Osteocyte (in vitro differentiated cells): ENCODE measurements at regions not wholly inside any gene's neighbourhood (a gene's known extent, or its start where the extent isn't known, plus 50 kb on each side); places are given as distances from the start of the nearest gene placed in this dataset.

Experiments
- DNase-seq: peaks from one replicate; pipeline ENCODE4 v3.0.0; 2021; ENCODE audit warnings: mixed read lengths; ENCODE audit not compliant: unreplicated experiment; ENCODE audit errors: extremely low spot score
- H3K27ac Mint-ChIP-seq: one replicate; pipeline ENCODE4 v1.8.0; 2021; ENCODE audit warnings: mild to moderate bottlenecking, mixed read lengths; ENCODE audit not compliant: unreplicated experiment
- H3K27me3 Mint-ChIP-seq: one replicate; pipeline ENCODE4 v1.8.0; 2021; ENCODE audit warnings: mixed read lengths; ENCODE audit not compliant: unreplicated experiment
- H3K36me3 Mint-ChIP-seq: one replicate; pipeline ENCODE4 v1.8.0; 2021; ENCODE audit warnings: mixed read lengths; ENCODE audit not compliant: unreplicated experiment
- H3K4me1 Mint-ChIP-seq: one replicate; pipeline ENCODE4 v1.8.0; 2021; ENCODE audit warnings: mixed read lengths; ENCODE audit not compliant: unreplicated experiment
- H3K4me3 Mint-ChIP-seq: one replicate; pipeline ENCODE4 v1.8.0; 2021; ENCODE audit warnings: mild to moderate bottlenecking, moderate library complexity, mixed read lengths; ENCODE audit not compliant: unreplicated experiment
- H3K9me3 Mint-ChIP-seq: one replicate; pipeline ENCODE4 v1.8.0; 2021; ENCODE audit warnings: mixed read lengths; ENCODE audit not compliant: unreplicated experiment
- CTCF ChIP-seq: fragments of 200-600 bp; sonication (generic); IDR thresholded peaks from 2 replicates; pipeline ENCODE4 v1.5.0; 2021; ENCODE audit warnings: antibody characterized with exemption, mild to moderate bottlenecking, moderate library complexity

GRCh38 chr5:163177971-163178370 lies 259.4 kb upstream of the CCNG1 start:
- no peak overlapping the region for H3K27ac Mint-ChIP-seq
- H3K4me3 Mint-ChIP-seq, result no peak overlapping the region
- no peaks in the 10 kb centered on the region for H3K27me3 Mint-ChIP-seq
- H3K9me3 Mint-ChIP-seq, result no peaks in the 10 kb centered on the region
- DNase-seq, result no peak
- no peaks in the 10 kb centered on the region for H3K36me3 Mint-ChIP-seq
- H3K4me1 Mint-ChIP-seq, result no peaks in the 10 kb centered on the region
- TF ChIP-seq CTCF, result no peak

- H3K36me3 Mint-ChIP-seq, result no peaks in the 10 kb centered on the region
- no peak for TF ChIP-seq CTCF
- H3K27me3 Mint-ChIP-seq, result no peaks in the 10 kb centered on the region
- H3K9me3 Mint-ChIP-seq, result no peaks in the 10 kb centered on the region
- H3K4me3 Mint-ChIP-seq, result no peak overlapping the region
- no peak for DNase-seq
- peaks cover 1% of the 10 kb centered on the region for H3K4me1 Mint-ChIP-seq
- no peak overlapping the region for H3K27ac Mint-ChIP-seq
Measured at GRCh38 chr5:163185315-163185714, 252.1 kb upstream of the CCNG1 start.

- TF ChIP-seq CTCF, result no peak
- H3K27me3 Mint-ChIP-seq, result no peaks in the 10 kb centered on the region
- DNase-seq, result no peak
- no peak overlapping the region for H3K4me3 Mint-ChIP-seq
- no peak overlapping the region for H3K27ac Mint-ChIP-seq
- no peaks in the 10 kb centered on the region for H3K36me3 Mint-ChIP-seq
- peaks cover 1% of the 10 kb centered on the region for H3K4me1 Mint-ChIP-seq
- H3K9me3 Mint-ChIP-seq, result peaks cover 3% of the 10 kb centered on the region
Measured at GRCh38 chr5:163189023-163189553, 248.3 kb upstream of the CCNG1 start.

- no peak overlapping the region for H3K4me3 Mint-ChIP-seq
- DNase-seq, result no peak
- H3K27me3 Mint-ChIP-seq, result no peaks in the 10 kb centered on the region
- no peaks in the 10 kb centered on the region for H3K36me3 Mint-ChIP-seq
- TF ChIP-seq CTCF, result no peak
- peaks cover 7% of the 10 kb centered on the region for H3K9me3 Mint-ChIP-seq
- peaks cover 1% of the 10 kb centered on the region for H3K4me1 Mint-ChIP-seq
- H3K27ac Mint-ChIP-seq, result no peak overlapping the region
Measured at GRCh38 chr5:163190283-163190682, 247.1 kb upstream of the CCNG1 start.

GRCh38 chr5:163190784-163191183 lies 246.6 kb upstream of the CCNG1 start:
- Mint-ChIP-seq H3K9me3 (peaks cover 7% of the 10 kb centered on the region), H3K27ac (no peak overlapping the region), H3K36me3 (no peaks in the 10 kb centered on the region), H3K4me1 (peaks cover 1% of the 10 kb centered on the region), H3K27me3 (no peaks in the 10 kb centered on the region), H3K4me3 (no peak overlapping the region)
- no peak for TF ChIP-seq CTCF
- DNase-seq, result no peak
